GM12891 (cell line): ENCODE measurements at regions not wholly inside any gene's neighbourhood (a gene's known extent, or its start where the extent isn't known, plus 50 kb on each side); places are given as distances from the start of the nearest gene placed in this dataset.

Experiments
- POLR2A ChIP-seq: IDR thresholded peaks from 2 replicates; pipeline ENCODE4 v1.6.1; 2011; ENCODE audit warnings: low read depth, low read length, control low read depth
- POLR2AphosphoS5 ChIP-seq: IDR thresholded peaks from 2 replicates; pipeline ENCODE4 v1.6.1; 2011; ENCODE audit warnings: low read depth, low read length, control low read depth

- TF ChIP-seq POLR2AphosphoS5 (no peak), POLR2A (no peak)
Observed at GRCh38 chr3:67075295-67075694, 77.2 kb downstream of the KBTBD8 start.
